ENCODE measurements at regions not wholly inside any gene's neighbourhood (a gene's known extent, or its start where the extent isn't known, plus 50 kb on each side); places are given as distances from the start of the nearest gene placed in this dataset.

DNA sequence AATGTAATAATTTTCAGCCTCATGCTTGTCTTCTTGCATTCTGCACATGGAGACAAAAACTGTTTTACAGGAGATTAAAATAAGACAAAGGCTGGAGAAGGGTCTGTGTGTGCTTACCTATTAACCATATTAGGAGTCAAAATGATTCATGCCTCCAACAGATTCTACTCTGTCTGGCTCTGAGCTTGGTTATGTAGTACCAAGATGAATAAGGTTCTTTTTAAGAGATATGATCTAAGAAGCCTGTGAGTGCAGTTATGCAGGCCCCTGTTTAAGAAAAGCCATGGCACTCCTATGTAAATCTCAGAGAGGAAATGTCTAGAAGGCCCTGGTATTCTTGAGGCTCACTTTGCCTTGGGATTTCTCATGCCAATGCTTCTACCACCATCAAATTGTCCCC is 486.6 kb upstream of the CDH11 start:
- Histone ChIP-seq H3K9me3 (ENCODE audit: control insufficient read depth, low read depth, low read length) (no peaks in the 10 kb centered on the region), H3K27ac (ENCODE audit: low read length) (no peak overlapping the region), H3K36me3 (ENCODE audit: control insufficient read depth, low read depth, low read length) (no peaks in the 10 kb centered on the region), H3K27me3 (ENCODE audit: control insufficient read depth, insufficient read depth, low read length) (no peaks in the 10 kb centered on the region), H3K9ac (ENCODE audit: low read length) (no peak overlapping the region), H3K4me3 (ENCODE audit: low read length) (no peak overlapping the region), H3K4me1 (ENCODE audit: control insufficient read depth, low read depth, low read length) (no peaks in the 10 kb centered on the region)

GRCh38 chr16:65604771-65605170 is 482.9 kb upstream of the CDH11 start:
- no peaks in the 10 kb centered on the region for H3K27me3 ChIP-seq (ENCODE audit: control insufficient read depth, insufficient read depth, low read length)
- no peaks in the 10 kb centered on the region for H3K9me3 ChIP-seq (ENCODE audit: control insufficient read depth, low read depth, low read length)
- no peak overlapping the region for H3K9ac ChIP-seq (ENCODE audit: low read length)
- H3K36me3 ChIP-seq (ENCODE audit: control insufficient read depth, low read depth, low read length), result no peaks in the 10 kb centered on the region
- H3K4me3 ChIP-seq (ENCODE audit: low read length), result no peak overlapping the region
- no peaks in the 10 kb centered on the region for H3K4me1 ChIP-seq (ENCODE audit: control insufficient read depth, low read depth, low read length)
- H3K27ac ChIP-seq (ENCODE audit: low read length), result no peak overlapping the region

GRCh38 chr16:65601781-65602180 is 479.9 kb upstream of the CDH11 start:
- Histone ChIP-seq H3K9ac (ENCODE audit: low read length) (no peak overlapping the region), H3K4me3 (ENCODE audit: low read length) (no peak overlapping the region), H3K27me3 (ENCODE audit: control insufficient read depth, insufficient read depth, low read length) (no peaks in the 10 kb centered on the region), H3K4me1 (ENCODE audit: control insufficient read depth, low read depth, low read length) (no peaks in the 10 kb centered on the region), H3K27ac (ENCODE audit: low read length) (no peak overlapping the region), H3K9me3 (ENCODE audit: control insufficient read depth, low read depth, low read length) (no peaks in the 10 kb centered on the region), H3K36me3 (ENCODE audit: control insufficient read depth, low read depth, low read length) (no peaks in the 10 kb centered on the region)

GRCh38 chr16:65600629-65601028 is 478.8 kb upstream of the CDH11 start:
- Histone ChIP-seq H3K36me3 (ENCODE audit: control insufficient read depth, low read depth, low read length) (no peaks in the 10 kb centered on the region), H3K9ac (ENCODE audit: low read length) (no peak overlapping the region), H3K4me1 (ENCODE audit: control insufficient read depth, low read depth, low read length) (no peaks in the 10 kb centered on the region), H3K27ac (ENCODE audit: low read length) (no peak overlapping the region), H3K4me3 (ENCODE audit: low read length) (no peak overlapping the region), H3K9me3 (ENCODE audit: control insufficient read depth, low read depth, low read length) (no peaks in the 10 kb centered on the region), H3K27me3 (ENCODE audit: control insufficient read depth, insufficient read depth, low read length) (no peaks in the 10 kb centered on the region)

DNA sequence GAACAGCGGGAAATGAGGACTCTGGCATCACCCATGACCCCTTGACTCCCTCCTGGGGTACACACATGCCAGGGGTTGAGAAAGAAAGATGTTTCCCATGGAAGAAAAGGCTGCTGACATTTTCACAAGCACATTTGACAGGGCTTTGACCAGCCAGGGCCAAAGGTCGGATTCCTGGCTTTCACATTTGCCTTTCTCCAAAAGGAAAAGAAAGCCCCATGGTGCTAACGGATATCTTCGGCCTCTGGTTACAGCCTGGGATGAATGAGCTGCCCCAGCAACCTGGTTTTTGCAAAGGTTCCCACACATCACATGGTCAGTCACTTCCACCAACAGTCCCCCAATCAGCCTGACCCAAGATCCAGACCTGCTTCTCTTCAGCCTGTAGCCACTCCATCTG is 478.2 kb upstream of the CDH11 start:
- Histone ChIP-seq H3K4me3 (ENCODE audit: low read length) (no peak overlapping the region), H3K27me3 (ENCODE audit: control insufficient read depth, insufficient read depth, low read length) (no peaks in the 10 kb centered on the region), H3K9me3 (ENCODE audit: control insufficient read depth, low read depth, low read length) (no peaks in the 10 kb centered on the region), H3K27ac (ENCODE audit: low read length) (no peak overlapping the region), H3K4me1 (ENCODE audit: control insufficient read depth, low read depth, low read length) (no peaks in the 10 kb centered on the region), H3K36me3 (ENCODE audit: control insufficient read depth, low read depth, low read length) (no peaks in the 10 kb centered on the region), H3K9ac (ENCODE audit: low read length) (no peak overlapping the region)

GRCh38 chr16:65598621-65599020 is 476.8 kb upstream of the CDH11 start:
- Histone ChIP-seq H3K27ac (ENCODE audit: low read length) (no peak overlapping the region), H3K27me3 (ENCODE audit: control insufficient read depth, insufficient read depth, low read length) (no peaks in the 10 kb centered on the region), H3K4me3 (ENCODE audit: low read length) (no peak overlapping the region), H3K36me3 (ENCODE audit: control insufficient read depth, low read depth, low read length) (no peaks in the 10 kb centered on the region), H3K4me1 (ENCODE audit: control insufficient read depth, low read depth, low read length) (no peaks in the 10 kb centered on the region), H3K9me3 (ENCODE audit: control insufficient read depth, low read depth, low read length) (no peaks in the 10 kb centered on the region), H3K9ac (ENCODE audit: low read length) (no peak overlapping the region)

DNA sequence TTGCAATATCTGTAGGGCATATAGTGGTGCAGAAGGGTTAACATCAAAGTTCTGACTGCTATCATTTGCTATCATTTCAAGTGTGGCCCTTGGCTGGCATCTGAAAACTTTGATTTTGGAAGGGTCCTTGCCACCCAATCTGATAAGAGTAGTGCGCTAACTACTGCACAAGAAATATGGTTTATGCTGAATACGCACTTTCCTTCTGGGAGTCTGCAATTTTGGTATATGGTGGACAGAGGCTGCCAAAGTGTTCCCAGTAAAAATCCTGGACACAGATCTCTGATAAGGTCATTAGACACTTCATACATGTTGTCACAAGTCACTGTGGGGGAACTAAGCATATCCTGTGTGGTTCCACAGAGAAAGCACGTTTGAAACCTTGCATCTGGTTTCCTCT is 461.6 kb upstream of the CDH11 start:
- Histone ChIP-seq H3K27me3 (ENCODE audit: control insufficient read depth, insufficient read depth, low read length) (no peaks in the 10 kb centered on the region), H3K4me1 (ENCODE audit: control insufficient read depth, low read depth, low read length) (peaks cover 11% of the 10 kb centered on the region)

DNA sequence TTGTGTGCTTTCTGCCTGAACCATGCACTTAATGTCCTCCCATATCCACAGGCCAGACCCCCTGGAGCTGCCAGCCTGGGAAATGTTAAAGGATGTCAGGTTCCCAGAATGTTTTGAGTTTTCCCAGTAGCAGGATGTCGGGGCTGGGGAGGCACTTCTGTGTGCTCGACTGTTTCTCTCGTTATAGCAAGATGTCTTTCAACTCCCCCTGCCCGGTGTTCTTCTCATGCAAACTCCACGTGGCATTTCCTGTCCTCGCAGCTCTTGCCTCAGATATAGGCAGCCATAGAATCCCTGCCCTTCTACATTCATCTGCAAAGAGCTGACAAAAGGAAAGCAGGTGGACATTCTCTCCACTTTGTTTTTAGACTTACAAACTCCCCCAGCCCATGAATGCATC is 457.2 kb upstream of the CDH11 start:
- Histone ChIP-seq H3K4me3 (ENCODE audit: low read length) (no peak overlapping the region), H3K9ac (ENCODE audit: low read length) (no peak overlapping the region), H3K27me3 (ENCODE audit: control insufficient read depth, insufficient read depth, low read length) (no peaks in the 10 kb centered on the region), H3K27ac (ENCODE audit: low read length) (no peak overlapping the region), H3K9me3 (ENCODE audit: control insufficient read depth, low read depth, low read length) (no peaks in the 10 kb centered on the region), H3K4me1 (ENCODE audit: control insufficient read depth, low read depth, low read length) (peaks cover 11% of the 10 kb centered on the region), H3K36me3 (ENCODE audit: control insufficient read depth, low read depth, low read length) (no peaks in the 10 kb centered on the region)

More for the DNA sequence above, 461.6 kb upstream of the CDH11 start:
- no peaks in the 10 kb centered on the region for H3K36me3 ChIP-seq (ENCODE audit: control insufficient read depth, low read depth, low read length)
- H3K27ac ChIP-seq (ENCODE audit: low read length), result no peak overlapping the region
- H3K4me3 ChIP-seq (ENCODE audit: low read length), result no peak overlapping the region
- no peak overlapping the region for H3K9ac ChIP-seq (ENCODE audit: low read length)
- no peaks in the 10 kb centered on the region for H3K9me3 ChIP-seq (ENCODE audit: control insufficient read depth, low read depth, low read length)

GRCh38 chr16:65576631-65577030 is 454.8 kb upstream of the CDH11 start:
- H3K4me1 ChIP-seq (ENCODE audit: control insufficient read depth, low read depth, low read length), result peaks cover 11% of the 10 kb centered on the region
- H3K9ac ChIP-seq (ENCODE audit: low read length), result no peak overlapping the region
- no peaks in the 10 kb centered on the region for H3K36me3 ChIP-seq (ENCODE audit: control insufficient read depth, low read depth, low read length)
- H3K27me3 ChIP-seq (ENCODE audit: control insufficient read depth, insufficient read depth, low read length), result no peaks in the 10 kb centered on the region
- H3K9me3 ChIP-seq (ENCODE audit: control insufficient read depth, low read depth, low read length), result no peaks in the 10 kb centered on the region
- H3K4me3 ChIP-seq (ENCODE audit: low read length), result no peak overlapping the region
- no peak overlapping the region for H3K27ac ChIP-seq (ENCODE audit: low read length)

- peaks cover 11% of the 10 kb centered on the region for H3K4me1 ChIP-seq (ENCODE audit: control insufficient read depth, low read depth, low read length)
- H3K9ac ChIP-seq (ENCODE audit: low read length), result no peak overlapping the region
- H3K9me3 ChIP-seq (ENCODE audit: control insufficient read depth, low read depth, low read length), result no peaks in the 10 kb centered on the region
- H3K27ac ChIP-seq (ENCODE audit: low read length), result no peak overlapping the region
- no peaks in the 10 kb centered on the region for H3K27me3 ChIP-seq (ENCODE audit: control insufficient read depth, insufficient read depth, low read length)
- no peaks in the 10 kb centered on the region for H3K36me3 ChIP-seq (ENCODE audit: control insufficient read depth, low read depth, low read length)
- H3K4me3 ChIP-seq (ENCODE audit: low read length), result no peak overlapping the region
Measured at GRCh38 chr16:65576139-65576538, 454.3 kb upstream of the CDH11 start.

DNA sequence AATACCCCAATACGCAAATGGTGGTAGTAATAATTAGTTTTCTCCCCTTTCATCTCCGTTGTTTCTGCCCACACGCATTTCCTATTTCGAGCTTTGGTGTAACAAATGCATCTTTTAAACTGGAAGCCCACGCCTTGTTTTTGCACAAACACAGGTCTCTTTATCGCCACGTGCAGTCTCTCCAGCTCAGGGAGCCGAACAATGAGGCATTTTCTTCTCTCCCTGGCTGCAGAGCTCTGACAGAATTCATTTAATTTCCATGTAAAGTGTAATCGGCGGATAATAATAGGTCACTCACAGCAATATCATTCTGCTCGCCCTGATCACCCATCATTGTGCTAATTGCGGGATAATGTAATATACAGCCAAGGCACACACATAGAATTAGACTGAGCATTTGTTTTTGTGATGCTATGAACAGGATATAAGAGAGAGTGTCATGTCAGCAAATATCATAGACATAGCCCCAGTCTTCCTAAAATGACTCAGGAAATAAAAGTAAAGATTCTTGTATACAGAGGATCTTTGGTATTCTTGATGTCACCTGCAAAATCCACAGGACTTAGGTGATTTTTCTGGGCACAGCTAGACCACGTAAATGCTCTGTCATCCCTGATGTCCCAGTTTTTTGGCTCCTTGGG is 452.6 kb upstream of the CDH11 start:
- Histone ChIP-seq H3K4me3 (ENCODE audit: low read length) (no peak overlapping the region), H3K9ac (ENCODE audit: low read length) (no peak overlapping the region), H3K27ac (ENCODE audit: low read length) (no peak overlapping the region), H3K36me3 (ENCODE audit: control insufficient read depth, low read depth, low read length) (no peaks in the 10 kb centered on the region), H3K4me1 (ENCODE audit: control insufficient read depth, low read depth, low read length) (peaks cover 5% of the 10 kb centered on the region), H3K9me3 (ENCODE audit: control insufficient read depth, low read depth, low read length) (no peaks in the 10 kb centered on the region), H3K27me3 (ENCODE audit: control insufficient read depth, insufficient read depth, low read length) (no peaks in the 10 kb centered on the region)

DNA sequence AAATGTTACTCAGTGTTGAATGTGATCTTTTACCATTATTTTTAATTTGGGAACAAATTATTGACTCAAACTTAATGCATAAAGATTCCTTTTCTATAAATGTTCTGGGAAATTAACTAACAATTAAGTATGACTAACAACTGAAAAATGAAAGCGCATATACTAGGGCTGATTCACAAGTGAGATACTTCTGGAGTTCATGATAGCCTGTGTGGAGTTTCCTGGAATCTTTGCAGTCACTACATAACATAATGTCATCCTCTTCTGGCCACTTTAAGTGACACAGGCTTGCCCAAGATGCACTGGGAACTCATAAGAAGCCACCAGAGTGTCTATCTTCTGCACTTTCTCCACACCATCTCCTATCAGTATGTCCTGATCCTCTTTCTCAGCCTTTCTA is 450.3 kb upstream of the CDH11 start:
- Histone ChIP-seq H3K4me3 (ENCODE audit: low read length) (no peak overlapping the region), H3K4me1 (ENCODE audit: control insufficient read depth, low read depth, low read length) (no peaks in the 10 kb centered on the region), H3K9me3 (ENCODE audit: control insufficient read depth, low read depth, low read length) (no peaks in the 10 kb centered on the region), H3K27me3 (ENCODE audit: control insufficient read depth, insufficient read depth, low read length) (no peaks in the 10 kb centered on the region), H3K9ac (ENCODE audit: low read length) (no peak overlapping the region), H3K27ac (ENCODE audit: low read length) (no peak overlapping the region), H3K36me3 (ENCODE audit: control insufficient read depth, low read depth, low read length) (no peaks in the 10 kb centered on the region)
